Mesothelial cell of epicardium (in vitro differentiated cells): ENCODE measurements at regions not wholly inside any gene's neighbourhood (a gene's known extent, or its start where the extent isn't known, plus 50 kb on each side); places are given as distances from the start of the nearest gene placed in this dataset.
A peak's percentile ranks its signal among the peaks of the same experiment; 100 is the strongest.

ENCODE experiments used
- DNase-seq, 2 experiments: peaks; one replicate each; pipeline ENCODE4 v3.0.0; 2021; ENCODE audit warnings: low spot score in 2 of 2; ENCODE audit not compliant: unreplicated experiment in 2 of 2
- H3K27ac Mint-ChIP-seq: 2 replicates; pipeline ENCODE4 v1.8.0; 2021; ENCODE audit warnings: mixed read lengths
- H3K27me3 Mint-ChIP-seq: 2 replicates; pipeline ENCODE4 v1.8.0; 2021; ENCODE audit warnings: low read depth, mixed read lengths
- H3K36me3 Mint-ChIP-seq: 2 replicates; pipeline ENCODE4 v1.8.0; 2021; ENCODE audit warnings: mixed read lengths
- H3K4me1 Mint-ChIP-seq: 2 replicates; pipeline ENCODE4 v1.8.0; 2021; ENCODE audit warnings: mixed read lengths
- H3K4me3 Mint-ChIP-seq: 2 replicates; pipeline ENCODE4 v1.8.0; 2021; ENCODE audit warnings: mild to moderate bottlenecking, moderate library complexity, mixed read lengths
- H3K9me3 Mint-ChIP-seq: 2 replicates; pipeline ENCODE4 v1.8.0; 2021; ENCODE audit warnings: mixed read lengths
- CTCF ChIP-seq: fragments of 200-600 bp; sonication (generic); IDR thresholded peaks from one replicate; pipeline ENCODE4 v1.5.0; 2021; ENCODE audit warnings: antibody characterized with exemption; ENCODE audit not compliant: unreplicated experiment

- no peaks in the 10 kb centered on the region for H3K36me3 Mint-ChIP-seq
- no peaks in the 10 kb centered on the region for H3K9me3 Mint-ChIP-seq
- H3K27me3 Mint-ChIP-seq: peaks cover 23% of the 10 kb centered on the region
- TF ChIP-seq CTCF: no peak
- DNase-seq: no peak
- H3K4me3 Mint-ChIP-seq: no peak overlapping the region
- H3K27ac Mint-ChIP-seq: no peak overlapping the region
- H3K4me1 Mint-ChIP-seq: no peaks in the 10 kb centered on the region
Measured at GRCh38 chr10:130479926-130480325, 343.7 kb downstream of the GLRX3 start.

DNA sequence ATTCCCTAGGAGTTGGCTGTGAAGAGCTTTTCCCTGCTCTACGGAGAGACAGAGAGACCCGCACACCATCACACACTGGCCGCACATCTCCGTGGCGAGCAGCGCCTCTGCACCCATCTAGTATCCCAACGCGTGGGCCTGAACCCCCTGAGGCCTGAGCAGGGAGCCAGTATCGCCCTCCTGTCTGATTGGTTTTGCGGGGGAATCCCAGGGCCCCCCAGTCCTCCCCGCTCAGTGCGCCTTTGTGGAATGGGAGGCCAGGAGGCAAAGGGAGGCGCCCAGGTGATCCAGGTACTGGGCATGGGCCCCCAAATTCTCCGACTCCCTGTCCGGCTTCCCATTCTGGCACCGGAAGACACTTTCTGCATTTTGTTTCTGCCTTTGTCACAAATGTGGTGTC lies 344.3 kb downstream of the GLRX3 start:
- peaks cover 23% of the 10 kb centered on the region for H3K27me3 Mint-ChIP-seq
- no peaks in the 10 kb centered on the region for H3K4me1 Mint-ChIP-seq
- no peak for TF ChIP-seq CTCF
- H3K9me3 Mint-ChIP-seq: no peaks in the 10 kb centered on the region
- no peak overlapping the region for H3K27ac Mint-ChIP-seq
- H3K4me3 Mint-ChIP-seq: no peak overlapping the region
- H3K36me3 Mint-ChIP-seq: no peaks in the 10 kb centered on the region
- DNase-seq: no peak

DNA sequence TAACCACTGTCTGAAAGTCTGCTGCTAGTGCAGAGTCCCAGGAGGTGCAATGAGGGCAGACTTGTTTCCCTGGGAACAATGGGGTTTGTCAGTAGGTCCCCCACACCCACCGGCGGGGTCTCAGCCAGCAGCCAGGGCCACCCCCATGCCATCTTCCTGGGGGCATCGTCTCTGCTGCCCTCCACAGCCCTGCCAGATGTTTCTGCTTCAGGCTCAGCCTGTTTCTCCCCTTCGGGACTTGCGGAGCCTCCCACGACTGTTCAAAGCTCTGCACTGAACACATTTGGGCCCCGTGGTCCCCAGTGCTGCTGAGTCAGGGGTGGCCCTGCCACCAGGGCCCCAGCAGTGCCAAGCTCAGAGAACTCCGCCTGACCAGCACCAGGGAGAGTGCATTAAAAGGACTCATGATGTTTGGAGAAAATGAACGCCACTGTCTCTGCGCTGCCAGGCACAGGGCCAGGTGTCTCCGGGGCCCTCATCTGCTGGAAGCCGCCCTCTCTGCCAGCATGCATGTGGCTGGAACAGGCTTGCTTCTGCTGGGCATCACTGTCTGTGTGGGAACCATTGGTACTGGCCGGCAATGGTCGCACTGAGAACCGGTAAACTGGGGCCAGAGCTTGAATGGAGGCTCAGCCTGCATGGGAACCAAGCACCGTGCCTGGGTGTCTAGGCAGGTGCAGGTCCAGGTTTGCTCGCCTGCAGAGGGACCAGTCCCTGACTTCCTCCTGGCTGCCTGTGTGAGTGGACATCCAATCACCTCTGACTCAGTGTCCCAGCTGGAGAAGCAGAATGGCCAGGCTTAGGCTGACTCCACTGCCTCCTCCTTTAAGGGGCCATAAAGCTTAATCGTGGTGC lies 345.1 kb downstream of the GLRX3 start:
- Mint-ChIP-seq H3K4me3 (no peak overlapping the region), H3K36me3 (no peaks in the 10 kb centered on the region), H3K27ac (no peak overlapping the region)

DNA sequence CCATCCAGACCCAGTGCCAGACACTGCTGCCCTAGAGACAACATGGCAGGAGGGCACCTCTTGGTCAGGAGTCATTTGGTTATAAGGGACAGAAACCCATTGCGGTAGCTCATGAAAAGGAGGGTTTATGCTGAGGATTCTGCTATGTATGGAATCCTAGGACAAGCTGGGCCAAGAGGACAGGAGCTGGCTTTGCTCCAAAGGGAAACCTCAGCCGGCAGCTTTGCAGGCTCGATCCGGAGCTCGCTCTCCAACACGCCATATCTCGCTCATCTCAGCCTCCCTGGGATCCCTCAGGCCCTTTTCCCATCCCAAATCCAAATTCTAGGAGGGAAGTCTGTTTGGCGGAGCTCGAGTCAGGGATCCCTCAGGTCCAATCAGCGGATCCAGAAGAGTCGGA lies 345.7 kb downstream of the GLRX3 start:
- H3K36me3 Mint-ChIP-seq: no peaks in the 10 kb centered on the region
- peak in 1 of 2 experiments; percentile 31 for DNase-seq

More for the DNA sequence above, 345.1 kb downstream of the GLRX3 start:
- no peaks in the 10 kb centered on the region for H3K9me3 Mint-ChIP-seq
- no peaks in the 10 kb centered on the region for H3K4me1 Mint-ChIP-seq
- no peak for TF ChIP-seq CTCF
- H3K27me3 Mint-ChIP-seq: peaks cover 22% of the 10 kb centered on the region
- peak in 1 of 2 experiments; percentile 19 for DNase-seq

DNA sequence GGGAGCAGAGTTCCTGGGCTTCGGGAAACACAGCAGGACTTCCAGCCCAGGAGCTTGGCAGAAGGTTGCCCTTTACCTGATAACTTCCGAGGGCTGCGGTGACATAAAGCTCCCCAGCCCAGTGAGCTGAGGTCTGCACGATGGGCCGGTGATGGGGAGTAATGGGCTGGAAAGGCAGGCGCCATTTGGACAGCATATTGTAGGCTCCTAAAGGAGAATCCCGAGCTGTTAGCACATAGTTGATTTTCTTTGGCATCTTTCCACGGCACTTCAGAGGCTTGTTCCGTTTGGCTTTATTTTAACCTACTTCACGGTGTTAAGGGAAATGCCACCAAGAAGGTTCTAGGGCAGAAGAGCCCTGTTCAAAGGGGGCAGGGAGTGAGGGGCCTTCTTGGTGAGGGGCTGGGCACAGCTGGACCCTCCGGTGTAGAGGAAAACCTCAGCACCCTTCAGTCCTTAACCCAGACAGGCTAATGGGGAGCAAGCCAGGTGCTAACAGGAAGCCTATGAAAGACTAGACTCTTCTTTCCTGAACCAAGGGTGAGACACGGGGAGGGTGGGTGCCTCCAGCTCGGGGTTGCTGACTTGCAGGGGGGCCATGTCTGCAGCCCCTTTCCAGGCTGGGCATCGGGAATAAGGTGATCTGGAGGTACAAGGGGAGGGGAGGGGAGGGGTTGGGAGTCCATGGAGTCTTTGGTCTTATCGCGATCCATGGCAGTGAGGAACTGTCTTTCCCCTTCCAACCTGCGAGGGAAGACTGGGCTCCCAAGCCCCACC lies 347.7 kb downstream of the GLRX3 start:
- no peak for DNase-seq

More for the DNA sequence above, 345.7 kb downstream of the GLRX3 start:
- no peaks in the 10 kb centered on the region for H3K4me1 Mint-ChIP-seq
- no peaks in the 10 kb centered on the region for H3K9me3 Mint-ChIP-seq
- no peak overlapping the region for H3K27ac Mint-ChIP-seq
- peaks cover 19% of the 10 kb centered on the region for H3K27me3 Mint-ChIP-seq
- H3K4me3 Mint-ChIP-seq: no peak overlapping the region
- TF ChIP-seq CTCF: no peak

More for the DNA sequence above, 347.7 kb downstream of the GLRX3 start:
- Mint-ChIP-seq H3K36me3 (no peaks in the 10 kb centered on the region), H3K27me3 (peaks cover 11% of the 10 kb centered on the region), H3K4me1 (no peaks in the 10 kb centered on the region), H3K9me3 (no peaks in the 10 kb centered on the region), H3K27ac (no peak overlapping the region), H3K4me3 (no peak overlapping the region)
- TF ChIP-seq CTCF: no peak
